ENCODE measurements at regions not wholly inside any gene's neighbourhood (a gene's known extent, or its start where the extent isn't known, plus 50 kb on each side); places are given as distances from the start of the nearest gene placed in this dataset.

DNA sequence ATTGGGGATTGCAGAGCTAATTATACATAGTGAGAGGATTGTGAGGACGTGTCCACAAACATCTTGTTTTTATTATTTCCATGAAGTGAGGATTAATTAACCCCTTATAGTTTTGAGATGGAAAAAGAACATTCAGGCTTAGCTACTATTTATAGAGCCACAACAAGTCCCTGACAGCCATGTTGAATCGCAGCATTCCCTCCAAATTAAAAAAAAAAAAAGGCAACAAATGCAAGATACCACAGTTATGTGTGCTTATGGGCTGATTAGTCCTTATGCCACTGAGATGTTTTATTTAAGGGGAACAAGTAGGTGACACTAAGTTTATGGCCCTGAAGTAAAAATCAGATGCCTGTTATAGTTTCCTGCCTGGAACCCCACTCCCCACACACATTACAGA, 350.3 kb downstream of the GPAM start:
- no peak for DNase-seq (ENCODE audit: low spot score in 2 of 2)
- intact Hi-C loops (cut with DNase I; ENCODE audit: low total_unique reads) = no loop called here
- H3K4me3 ChIP-seq (ENCODE audit: low read depth, poor library complexity, severe bottlenecking) = no peak overlapping the region
- WGBS, 2 donors = 44 to 60% methylated on average over 2 of the region's 2 CpGs
- TF ChIP-seq, protein P1, sequence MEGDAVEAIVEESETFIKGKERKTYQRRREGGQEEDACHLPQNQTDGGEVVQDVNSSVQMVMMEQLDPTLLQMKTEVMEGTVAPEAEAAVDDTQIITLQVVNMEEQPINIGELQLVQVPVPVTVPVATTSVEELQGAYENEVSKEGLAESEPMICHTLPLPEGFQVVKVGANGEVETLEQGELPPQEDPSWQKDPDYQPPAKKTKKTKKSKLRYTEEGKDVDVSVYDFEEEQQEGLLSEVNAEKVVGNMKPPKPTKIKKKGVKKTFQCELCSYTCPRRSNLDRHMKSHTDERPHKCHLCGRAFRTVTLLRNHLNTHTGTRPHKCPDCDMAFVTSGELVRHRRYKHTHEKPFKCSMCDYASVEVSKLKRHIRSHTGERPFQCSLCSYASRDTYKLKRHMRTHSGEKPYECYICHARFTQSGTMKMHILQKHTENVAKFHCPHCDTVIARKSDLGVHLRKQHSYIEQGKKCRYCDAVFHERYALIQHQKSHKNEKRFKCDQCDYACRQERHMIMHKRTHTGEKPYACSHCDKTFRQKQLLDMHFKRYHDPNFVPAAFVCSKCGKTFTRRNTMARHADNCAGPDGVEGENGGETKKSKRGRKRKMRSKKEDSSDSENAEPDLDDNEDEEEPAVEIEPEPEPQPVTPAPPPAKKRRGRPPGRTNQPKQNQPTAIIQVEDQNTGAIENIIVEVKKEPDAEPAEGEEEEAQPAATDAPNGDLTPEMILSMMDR (IDR thresholded peaks at IDR 0.05) = no peak

DNA sequence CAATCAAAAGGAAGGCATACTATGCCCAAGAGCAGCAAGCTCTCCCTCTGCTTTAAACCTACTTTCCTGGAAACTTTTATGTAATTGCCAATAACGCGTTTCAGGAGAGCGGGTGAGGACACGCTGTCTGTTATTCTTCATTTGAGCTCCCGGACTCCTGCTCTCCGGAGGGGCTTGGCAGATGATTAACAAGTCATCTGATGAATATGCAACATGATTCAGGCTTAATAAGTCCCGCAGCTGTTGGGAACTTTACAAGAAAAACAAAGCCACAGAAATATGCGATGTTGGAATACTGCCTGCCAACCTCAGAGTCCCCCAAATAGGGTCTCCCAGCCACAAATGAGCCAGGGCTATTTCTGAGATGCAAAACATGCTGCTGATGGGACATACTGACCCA, 348.0 kb downstream of the GPAM start:
- 11 to 20% methylated on average over 8 of the region's 8 CpGs for WGBS, 2 donors
- peak in 1 of 2 donors; percentile 18 for DNase-seq (ENCODE audit: low spot score in 2 of 2)
- intact Hi-C loops (cut with DNase I; ENCODE audit: low total_unique reads) = no loop called here
- H3K4me3 ChIP-seq (ENCODE audit: low read depth, poor library complexity, severe bottlenecking) = no peak overlapping the region
- TF ChIP-seq, protein P1 (IDR thresholded peaks at IDR 0.05) = no peak
- no peak for TF ChIP-seq POLR2A (IDR thresholded peaks at IDR 0.05)

DNA sequence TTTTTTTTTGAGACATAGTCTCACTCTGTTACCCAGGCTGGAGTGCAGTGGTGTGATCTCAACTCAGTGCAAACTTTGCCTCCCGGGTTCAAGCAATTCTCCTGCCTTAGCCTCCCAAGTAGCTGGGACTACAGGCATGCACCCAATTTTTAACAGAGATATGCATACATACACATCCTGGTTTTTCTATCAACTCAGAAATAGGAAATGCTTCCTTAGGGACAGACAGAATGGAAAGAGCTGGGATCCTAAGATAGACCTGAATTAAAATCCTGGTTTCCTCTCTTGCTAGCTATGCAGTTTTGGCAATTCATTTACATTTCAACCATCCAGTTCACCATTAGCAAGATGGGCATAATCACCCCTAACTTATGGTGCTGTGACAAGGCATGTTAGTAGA, 347.5 kb downstream of the GPAM start:
- intact Hi-C loops (cut with DNase I; ENCODE audit: low total_unique reads) = no loop called here
- 23 to 46% methylated on average over 1 of the region's 1 CpG for WGBS, 2 donors
- TF ChIP-seq POLR2A (IDR thresholded peaks at IDR 0.05) = no peak
- TF ChIP-seq, protein P1 (IDR thresholded peaks at IDR 0.05) = no peak
- H3K4me3 ChIP-seq (ENCODE audit: low read depth, poor library complexity, severe bottlenecking) = no peak overlapping the region
- DNase-seq (ENCODE audit: low spot score in 2 of 2) = no peak

DNA sequence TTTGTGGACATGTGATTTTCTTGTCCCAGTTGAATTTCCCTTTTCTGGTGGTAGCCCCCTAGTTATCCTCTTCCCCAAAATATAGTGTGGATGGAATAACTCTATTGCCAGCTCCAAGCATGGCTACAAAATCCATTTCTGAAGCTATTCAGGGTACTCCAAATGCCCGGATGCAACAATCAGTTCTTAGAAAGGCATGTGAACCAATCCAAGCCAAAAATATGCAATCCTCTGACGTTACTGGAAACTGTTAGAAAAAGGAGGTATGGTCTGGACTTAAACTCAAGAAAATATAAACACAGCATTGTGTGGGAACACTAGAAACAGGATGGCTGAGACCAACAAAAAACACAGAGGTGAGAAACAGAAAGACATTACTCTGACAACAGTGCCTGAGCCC, 347.0 kb downstream of the GPAM start:
- intact Hi-C loops (cut with DNase I; ENCODE audit: low total_unique reads) = no loop called here
- 40 to 50% methylated on average over 2 of the region's 2 CpGs for WGBS, 2 donors
- H3K4me3 ChIP-seq (ENCODE audit: low read depth, poor library complexity, severe bottlenecking) = no peak overlapping the region
- TF ChIP-seq, protein P1 (IDR thresholded peaks at IDR 0.05) = no peak
- DNase-seq (ENCODE audit: low spot score in 2 of 2) = no peak

DNA sequence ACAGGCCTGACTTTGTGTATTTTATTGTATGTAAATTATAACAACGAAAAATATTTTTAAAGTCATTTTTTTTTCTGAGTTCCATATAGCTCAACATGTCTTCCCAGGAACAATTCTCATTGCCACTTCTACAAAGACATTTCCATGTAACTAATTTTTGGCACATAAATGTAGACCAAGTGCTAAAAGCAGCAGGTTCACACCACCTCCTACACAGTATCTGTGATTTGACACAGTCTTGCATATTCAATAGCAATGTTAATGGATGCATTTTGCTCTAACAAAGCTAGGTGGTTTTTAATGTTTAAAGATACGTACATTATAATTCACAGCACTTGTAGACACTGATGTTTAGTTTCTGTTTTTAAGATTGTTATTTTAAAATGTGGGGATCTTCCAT, 346.5 kb downstream of the GPAM start:
- DNase-seq (ENCODE audit: low spot score in 2 of 2) = no peak
- 74 to 80% methylated on average over 2 of the region's 2 CpGs for WGBS, 2 donors
- no peak for TF ChIP-seq POLR2A (IDR thresholded peaks at IDR 0.05)
- TF ChIP-seq, protein P1 (IDR thresholded peaks at IDR 0.05) = no peak
- intact Hi-C loops (cut with DNase I; ENCODE audit: low total_unique reads) = no loop called here
- no peak overlapping the region for H3K4me3 ChIP-seq (ENCODE audit: low read depth, poor library complexity, severe bottlenecking)

DNA sequence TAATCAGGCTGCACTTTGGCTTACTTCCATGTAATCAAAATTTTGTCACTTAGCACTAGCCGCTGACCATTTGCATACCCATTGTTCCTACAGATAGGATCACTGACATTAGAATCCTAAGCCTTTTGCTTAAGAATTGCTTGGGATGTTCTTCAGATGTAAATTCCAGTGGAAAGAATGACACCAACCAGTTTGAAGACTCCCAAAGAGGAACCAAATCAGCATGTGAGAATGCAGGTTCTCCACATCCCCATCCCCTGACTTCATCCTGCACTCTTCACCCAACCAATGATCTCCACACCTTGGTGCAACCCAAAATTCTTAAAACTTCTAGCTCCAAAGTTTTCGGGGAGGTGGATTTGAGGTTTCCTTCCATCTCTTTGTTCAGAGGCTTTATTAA, 345.6 kb downstream of the GPAM start:
- 85 to 95% methylated on average over 2 of the region's 2 CpGs for WGBS, 2 donors
- TF ChIP-seq, protein P1 (IDR thresholded peaks at IDR 0.05) = no peak
- no peak for TF ChIP-seq POLR2A (IDR thresholded peaks at IDR 0.05)
- intact Hi-C loops (cut with DNase I; ENCODE audit: low total_unique reads) = no loop called here
- H3K4me3 ChIP-seq (ENCODE audit: low read depth, poor library complexity, severe bottlenecking) = no peak overlapping the region
- no peak for DNase-seq (ENCODE audit: low spot score in 2 of 2)

All from lower leg skin (tissue), 4 donors.